Thyroid gland (tissue), 4 donors: ENCODE measurements at regions not wholly inside any gene's neighbourhood (a gene's known extent, or its start where the extent isn't known, plus 50 kb on each side); places are given as distances from the start of the nearest gene placed in this dataset.

Experiments used
- DNase-seq, 2 donors: peaks; one replicate each; pipeline ENCODE4 v3.0.0-alpha.2; 2019
- H3K27ac ChIP-seq, 3 donors: fragments of 200-600 bp; sonication (generic); 1 replicate in 2 of 3; 2 replicates in 1 of 3; pipeline ENCODE4 v1.5.1; 2016 to 2019; ENCODE audit warnings: mild to moderate bottlenecking in 1 of 3, moderate library complexity in 1 of 3
- H3K27me3 ChIP-seq: fragments of 200-600 bp; sonication (generic); one replicate; pipeline ENCODE4 v1.5.1; 2019
- H3K36me3 ChIP-seq, 2 donors: fragments of 200-600 bp; sonication (generic); one replicate each; pipeline ENCODE4 v1.5.1; 2016 to 2019
- H3K4me1 ChIP-seq, 2 donors: fragments of 200-600 bp; sonication (generic); one replicate each; pipeline ENCODE4 v1.5.1; 2017 to 2019
- H3K4me3 ChIP-seq, 3 donors: fragments of 200-600 bp; sonication (generic); replicated peaks in 1 of 3; 1 replicate in 2 of 3; 2 replicates in 1 of 3; pipeline ENCODE4 v1.5.1; 2016; ENCODE audit warnings: mild to moderate bottlenecking in 1 of 3
- H3K9me3 ChIP-seq: fragments of 200-600 bp; sonication (generic); one replicate; pipeline ENCODE4 v1.5.1; 2017
- POLR2A ChIP-seq, 2 donors: fragments of 450-650 bp; IDR thresholded peaks; one replicate each; pipeline ENCODE4 v1.6.1; 2017; ENCODE audit warnings: antibody characterized with exemption in 2 of 2, mild to moderate bottlenecking in 2 of 2, moderate library complexity in 1 of 2
- WGBS, 2 donors: methylation state at CpG; one replicate each; pipeline ENCODE4 v1.1.5; 2017; 5-methylcytosine and 5-hydroxymethylcytosine counted together
- intact Hi-C: fragments of 100-400 bp; cut with DNase I; formaldehyde crosslinking; loops from one replicate; pipeline ENCODE4 v1.15.1; 2023
- TF ChIP-seq, protein P1 (sequence below), 6 experiments: fragments of 200-600 bp in 3 of 6; fragments of 450-650 bp in 3 of 6; sonication (generic) in 3 of 6; IDR thresholded peaks; one replicate each; pipeline ENCODE4 v1.5.1; 2016 to 2019; ENCODE audit warnings: antibody characterized with exemption in 6 of 6, mild to moderate bottlenecking in 2 of 6, inconsistent platforms in 1 of 6, moderate library complexity in 1 of 6

DNA sequence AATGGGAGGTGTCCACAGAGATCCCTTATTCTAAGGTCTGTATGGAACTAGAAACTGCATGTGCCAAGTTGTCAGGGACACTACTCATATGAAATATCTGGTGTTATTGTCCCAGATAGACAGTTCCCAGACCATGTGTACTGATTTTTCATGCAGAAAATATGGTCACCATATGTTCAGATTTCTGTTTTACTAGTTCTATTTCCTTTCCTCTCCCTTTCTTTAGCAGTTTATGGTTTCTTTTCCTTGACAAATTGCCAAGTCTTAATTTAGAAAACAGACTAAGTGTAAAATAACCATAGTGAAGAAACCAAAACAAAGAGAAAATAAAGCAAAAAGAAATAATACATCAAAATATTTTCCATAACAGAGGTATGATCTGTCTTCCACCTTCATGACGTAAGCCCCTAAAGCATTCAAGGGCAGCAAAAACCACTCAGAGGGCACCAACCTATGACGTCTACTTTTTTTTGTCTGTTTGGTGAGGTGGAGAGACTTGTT, 248.5 kb downstream of the KCTD12 start:
- H3K4me1 ChIP-seq = no peaks in the 10 kb centered on the region
- intact Hi-C loops = no loop called here
- H3K4me3 ChIP-seq = no peak overlapping the region
- TF ChIP-seq POLR2A (IDR thresholded peaks at IDR 0.05) = no peak
- TF ChIP-seq, protein P1, sequence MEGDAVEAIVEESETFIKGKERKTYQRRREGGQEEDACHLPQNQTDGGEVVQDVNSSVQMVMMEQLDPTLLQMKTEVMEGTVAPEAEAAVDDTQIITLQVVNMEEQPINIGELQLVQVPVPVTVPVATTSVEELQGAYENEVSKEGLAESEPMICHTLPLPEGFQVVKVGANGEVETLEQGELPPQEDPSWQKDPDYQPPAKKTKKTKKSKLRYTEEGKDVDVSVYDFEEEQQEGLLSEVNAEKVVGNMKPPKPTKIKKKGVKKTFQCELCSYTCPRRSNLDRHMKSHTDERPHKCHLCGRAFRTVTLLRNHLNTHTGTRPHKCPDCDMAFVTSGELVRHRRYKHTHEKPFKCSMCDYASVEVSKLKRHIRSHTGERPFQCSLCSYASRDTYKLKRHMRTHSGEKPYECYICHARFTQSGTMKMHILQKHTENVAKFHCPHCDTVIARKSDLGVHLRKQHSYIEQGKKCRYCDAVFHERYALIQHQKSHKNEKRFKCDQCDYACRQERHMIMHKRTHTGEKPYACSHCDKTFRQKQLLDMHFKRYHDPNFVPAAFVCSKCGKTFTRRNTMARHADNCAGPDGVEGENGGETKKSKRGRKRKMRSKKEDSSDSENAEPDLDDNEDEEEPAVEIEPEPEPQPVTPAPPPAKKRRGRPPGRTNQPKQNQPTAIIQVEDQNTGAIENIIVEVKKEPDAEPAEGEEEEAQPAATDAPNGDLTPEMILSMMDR (IDR thresholded peaks at IDR 0.05) = no peak
- no peak overlapping the region for H3K27ac ChIP-seq
- no peaks in the 10 kb centered on the region for H3K36me3 ChIP-seq
- no peak for DNase-seq
- H3K9me3 ChIP-seq = no peaks in the 10 kb centered on the region
- H3K27me3 ChIP-seq = no peaks in the 10 kb centered on the region
- 40 to 52% methylated on average over 2 of the region's 2 CpGs for WGBS, 2 donors

DNA sequence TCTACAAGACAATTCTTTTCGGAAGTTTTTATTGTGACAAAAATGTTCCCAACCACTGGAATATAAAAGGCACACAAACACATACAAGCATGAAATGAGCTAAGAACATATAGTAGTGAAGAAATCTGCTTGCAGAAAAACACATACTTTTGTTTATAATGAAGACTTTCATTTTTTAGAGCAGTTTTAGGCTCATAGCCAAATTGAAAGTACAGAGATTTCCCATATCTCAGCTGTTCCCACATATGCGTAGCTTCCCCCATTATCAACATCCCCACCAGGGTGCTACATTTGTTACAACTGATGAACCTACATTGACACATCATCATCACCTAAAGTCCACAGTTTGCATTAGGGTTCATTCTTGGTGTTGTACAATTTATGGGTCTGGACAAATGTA, 249.4 kb downstream of the KCTD12 start:
- DNase-seq = no peak
- Histone ChIP-seq H3K4me3 (no peak overlapping the region), H3K4me1 (no peaks in the 10 kb centered on the region), H3K36me3 (no peaks in the 10 kb centered on the region), H3K27me3 (no peaks in the 10 kb centered on the region), H3K27ac (no peak overlapping the region), H3K9me3 (no peaks in the 10 kb centered on the region)
- no peak for TF ChIP-seq POLR2A (IDR thresholded peaks at IDR 0.05)
- TF ChIP-seq, protein P1 (IDR thresholded peaks at IDR 0.05) = no peak
- intact Hi-C loops = no loop called here
- WGBS, 2 donors = 83 to 85% methylated on average over 2 of the region's 2 CpGs

DNA sequence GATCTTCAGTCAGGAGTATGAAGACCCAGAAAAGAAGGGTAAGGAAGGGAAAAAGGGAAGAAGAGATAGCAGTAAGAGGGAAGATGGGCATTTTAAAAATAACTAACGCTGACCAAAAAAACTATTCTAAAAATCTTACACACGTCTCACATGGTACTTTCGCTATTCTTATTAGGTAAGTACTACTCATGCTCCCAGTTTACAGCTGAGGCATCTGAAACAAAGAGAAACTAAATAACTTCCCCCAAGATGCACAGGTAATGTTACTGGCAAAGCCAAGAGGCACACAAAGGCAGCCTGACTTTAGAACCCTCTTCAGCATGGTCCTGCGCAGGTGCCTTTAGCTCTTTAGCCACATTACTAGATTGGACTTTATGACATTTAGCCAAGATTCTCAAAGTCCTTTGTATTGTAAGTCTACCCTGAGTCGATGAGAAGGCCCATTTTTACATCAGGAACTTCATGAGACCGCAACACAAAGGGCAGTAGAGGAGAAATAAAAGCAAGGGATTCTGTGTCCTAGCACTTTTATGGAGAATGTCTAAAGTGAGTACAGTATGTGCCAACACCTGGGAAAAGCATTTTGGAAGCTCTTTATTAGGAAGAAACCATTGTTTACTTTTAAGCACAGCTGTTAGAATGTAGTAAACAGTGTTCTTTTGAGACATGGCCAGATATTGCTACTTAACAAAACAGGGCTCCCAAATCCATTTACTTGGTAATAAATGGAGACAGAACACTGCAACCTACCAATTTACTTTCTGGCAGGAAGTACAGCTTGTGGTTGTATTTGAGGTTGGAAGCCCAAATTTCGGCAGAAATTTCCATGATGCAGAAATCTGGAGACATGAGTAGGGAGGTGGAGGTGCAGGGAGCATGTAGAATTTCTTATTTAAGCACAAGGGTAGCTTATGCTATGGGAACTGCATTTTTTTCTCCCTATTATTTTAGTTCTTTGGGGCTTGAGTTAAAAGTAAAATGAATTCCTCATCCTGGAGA, 250.7 kb downstream of the KCTD12 start:
- Histone ChIP-seq H3K4me3 (no peak overlapping the region), H3K27me3 (no peaks in the 10 kb centered on the region)
- intact Hi-C loops = no loop called here

DNA sequence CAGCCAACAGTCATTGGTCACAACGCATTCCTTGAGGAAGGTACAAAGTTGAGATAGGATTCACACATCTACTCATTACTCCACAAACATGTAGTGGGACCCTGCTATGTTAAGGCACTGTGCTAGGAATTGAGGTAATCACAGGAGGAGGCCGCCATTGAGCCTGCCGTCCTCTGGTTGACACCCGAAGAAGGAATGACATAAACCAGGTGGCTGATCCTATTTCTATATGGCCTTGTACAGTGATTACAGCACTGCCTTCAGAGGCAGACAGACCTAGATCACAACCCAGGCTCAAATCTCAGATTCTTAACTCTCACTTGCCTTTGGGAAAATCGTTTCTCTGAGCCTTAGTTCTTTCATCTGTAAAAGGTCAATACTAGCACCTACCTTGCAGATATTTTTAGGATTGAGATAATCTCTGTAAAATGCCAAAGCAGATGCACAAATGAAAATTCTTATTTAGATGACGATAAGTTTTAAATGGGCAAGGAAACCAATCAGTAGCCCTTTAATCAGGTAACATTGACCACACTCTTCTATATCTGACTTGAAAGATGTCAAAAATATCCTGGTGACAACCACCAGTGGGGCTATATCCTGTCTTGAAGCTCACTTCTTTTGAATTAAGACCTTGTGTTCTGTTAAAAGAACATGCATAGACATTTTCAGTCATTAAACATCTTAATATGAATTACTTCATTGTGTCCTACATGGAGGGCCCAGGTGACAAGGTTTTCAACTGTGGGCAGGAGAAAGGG, 251.6 kb downstream of the KCTD12 start:
- intact Hi-C loops = no loop called here
- TF ChIP-seq POLR2A (IDR thresholded peaks at IDR 0.05) = no peak
- TF ChIP-seq, protein P1 (IDR thresholded peaks at IDR 0.05) = no peak
- WGBS, 2 donors = 76 to 77% methylated on average over 6 of the region's 6 CpGs
- no peaks in the 10 kb centered on the region for H3K36me3 ChIP-seq
- H3K27me3 ChIP-seq = no peaks in the 10 kb centered on the region
- H3K4me1 ChIP-seq = no peaks in the 10 kb centered on the region
- no peak for DNase-seq
- no peak overlapping the region for H3K27ac ChIP-seq
- no peak overlapping the region for H3K4me3 ChIP-seq
- H3K9me3 ChIP-seq = no peaks in the 10 kb centered on the region

More for the DNA sequence above, 250.7 kb downstream of the KCTD12 start:
- no peaks in the 10 kb centered on the region for H3K4me1 ChIP-seq
- TF ChIP-seq, protein P1 (IDR thresholded peaks at IDR 0.05) = no peak
- TF ChIP-seq POLR2A (IDR thresholded peaks at IDR 0.05) = no peak
- 88 to 89% methylated on average over 7 of the region's 7 CpGs for WGBS, 2 donors
- no peaks in the 10 kb centered on the region for H3K36me3 ChIP-seq
- no peak for DNase-seq
- no peak overlapping the region for H3K27ac ChIP-seq
- H3K9me3 ChIP-seq = no peaks in the 10 kb centered on the region
